Cardiac fibroblast (primary cell): ENCODE measurements at regions not wholly inside any gene's neighbourhood (a gene's known extent, or its start where the extent isn't known, plus 50 kb on each side); places are given as distances from the start of the nearest gene placed in this dataset.

Experiments used
- DNase-seq, 2 donors: peaks; one replicate each; pipeline versions ENCODE4 v3.0.0 to v3.0.0-alpha.2; 2010; ENCODE audit warnings: low read depth in 2 of 2
- H3K4me3 ChIP-seq, 2 donors: replicated peaks in 1 of 2; 1 replicate in 1 of 2; 2 replicates in 1 of 2; pipeline ENCODE4 v1.5.1; 2011; ENCODE audit warnings: low read depth in 2 of 2, low read length in 2 of 2, mild to moderate bottlenecking in 2 of 2, moderate library complexity in 1 of 2
- CTCF ChIP-seq: IDR thresholded peaks from one replicate; pipeline ENCODE4 v1.5.1; 2011; ENCODE audit warnings: low read depth, mild to moderate bottlenecking, low read length, inconsistent platforms

GRCh38 chr5:173378727-173379126, 50.5 kb upstream of the STC2 start:
- H3K4me3 ChIP-seq, result no peak overlapping the region
- TF ChIP-seq CTCF, result no peak

More at GRCh38 chr5:173378727-173379126, 50.5 kb upstream of the STC2 start:
- no peak for DNase-seq
